ENCODE measurements at regions not wholly inside any gene's neighbourhood (a gene's known extent, or its start where the extent isn't known, plus 50 kb on each side); places are given as distances from the start of the nearest gene placed in this dataset.

DNA sequence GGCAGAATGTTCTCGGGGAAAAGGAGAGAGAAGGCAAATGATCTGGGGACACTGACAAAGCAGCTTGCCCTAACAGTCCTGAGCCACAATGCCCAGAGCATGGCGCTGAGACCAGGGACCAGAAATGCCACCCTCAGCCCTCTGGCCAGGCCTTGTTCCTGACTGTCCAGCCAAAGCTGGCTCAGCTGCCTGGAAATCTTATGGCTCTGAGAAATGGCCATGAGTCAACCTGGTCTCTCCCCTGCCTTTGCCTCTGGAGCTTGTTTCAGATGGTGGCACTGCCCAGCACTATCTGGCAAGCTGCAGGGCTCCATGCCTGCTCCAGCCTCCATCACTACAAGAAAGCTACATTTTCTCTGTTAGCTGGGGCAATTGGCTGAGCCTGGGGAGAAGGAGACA lies 90.5 kb upstream of the PLXNA4 start:
- TF ChIP-seq EZH2 (IDR thresholded peaks at IDR 0.05) (no peak), POLR2AphosphoS5 (IDR thresholded peaks at IDR 0.05; ENCODE audit: borderline replicate concordance, low read depth, low read length) (no peak), FOXP2 (optimal IDR thresholded peaks at IDR 0.05; ENCODE audit: control extremely low read depth, extremely low read length, insufficient read depth) (no peak)

Data from SK-N-MC (cell line).